ENCODE measurements at regions not wholly inside any gene's neighbourhood (a gene's known extent, or its start where the extent isn't known, plus 50 kb on each side); places are given as distances from the start of the nearest gene placed in this dataset.

DNA sequence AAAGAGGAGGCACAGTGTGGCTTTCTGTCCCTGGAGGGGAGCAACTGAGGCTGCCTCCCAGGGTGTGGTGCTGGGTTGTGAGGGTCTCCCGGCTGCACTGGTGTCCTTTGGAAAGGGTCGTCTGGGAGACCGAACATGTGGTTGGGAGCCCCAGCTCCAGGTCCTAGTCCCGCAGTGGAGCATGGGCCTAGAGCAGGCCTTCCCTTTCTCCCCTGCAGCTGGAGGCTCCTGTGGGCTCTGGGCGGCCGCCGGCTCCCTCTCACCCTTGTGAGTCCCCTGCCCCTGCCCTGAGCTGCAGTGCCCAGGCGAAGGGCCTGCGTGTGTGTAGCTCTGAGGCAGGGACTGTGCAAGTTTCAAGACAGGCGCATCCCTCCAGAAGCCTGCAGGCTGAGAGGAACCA, 1492.7 kb downstream of the BRD1 start:
- no peak for DNase-seq

DNA sequence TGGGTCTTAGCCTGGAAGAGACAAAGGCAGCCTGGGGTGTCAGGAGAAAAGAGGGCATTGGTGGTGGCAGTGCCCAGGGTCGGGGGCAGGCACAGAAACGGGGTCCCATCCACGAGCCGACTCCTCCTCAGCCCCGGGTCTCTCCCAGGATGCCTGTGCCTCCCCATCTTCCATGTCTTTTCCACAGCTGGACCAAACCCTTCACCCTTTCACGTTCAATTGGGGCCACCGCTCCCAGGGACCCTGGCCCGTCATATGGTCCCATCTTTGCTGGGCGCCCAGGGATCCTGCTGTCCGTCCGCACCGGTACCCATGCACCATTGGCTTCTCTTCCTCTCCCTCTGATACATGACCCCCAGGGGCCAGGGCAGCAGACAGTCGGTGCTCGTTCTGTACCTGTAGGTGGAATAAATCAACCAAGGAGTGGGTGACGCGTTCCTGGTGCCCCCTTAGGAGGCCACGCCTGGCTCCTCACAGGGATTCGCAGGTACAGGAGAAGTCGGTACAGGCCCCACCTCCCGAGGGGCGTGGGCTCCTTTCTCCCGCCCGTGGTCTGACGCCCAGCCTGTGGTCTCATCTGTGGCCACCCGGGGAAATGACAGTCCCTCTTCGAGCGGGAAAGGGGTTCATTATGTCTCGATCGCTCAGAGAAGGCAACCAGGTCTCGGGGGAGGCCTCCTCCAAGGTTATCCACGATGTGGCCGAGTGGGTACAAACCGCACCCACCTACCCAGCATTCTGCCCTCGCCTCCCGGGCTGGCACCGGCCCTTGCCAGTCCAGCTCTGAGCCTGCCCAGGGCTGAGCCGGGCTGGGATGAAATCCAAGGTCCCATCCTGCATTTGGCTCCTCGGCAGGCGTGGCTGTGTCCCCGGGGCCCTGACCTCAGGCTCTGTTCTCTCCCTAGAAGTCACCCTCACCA, 1493.6 kb downstream of the BRD1 start:
- DNase-seq = peak in 2 of 56 donors; percentile 5 to 16

DNA sequence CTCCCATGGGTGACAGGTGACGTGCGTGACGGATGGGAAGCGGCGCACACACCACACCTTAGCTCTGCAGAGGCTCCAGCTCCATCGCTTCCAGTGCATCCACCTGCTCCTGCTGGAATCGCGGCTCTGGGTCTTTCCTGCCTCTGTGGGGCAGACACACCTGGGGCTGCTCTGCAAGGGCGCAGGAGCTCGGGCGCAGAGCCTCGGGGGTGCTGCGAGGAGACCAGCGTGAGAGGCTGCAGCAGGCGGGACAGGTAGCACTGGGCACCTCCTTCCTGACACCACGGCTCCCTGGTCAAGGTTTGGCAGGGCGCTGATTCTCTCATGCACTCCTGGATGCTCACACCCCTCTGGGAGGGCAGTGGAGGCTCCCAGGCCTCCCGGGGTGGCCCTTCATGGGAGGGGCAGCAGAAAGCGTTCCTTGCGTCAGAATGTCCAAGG, 1494.3 kb downstream of the BRD1 start:
- no peak for DNase-seq

DNA sequence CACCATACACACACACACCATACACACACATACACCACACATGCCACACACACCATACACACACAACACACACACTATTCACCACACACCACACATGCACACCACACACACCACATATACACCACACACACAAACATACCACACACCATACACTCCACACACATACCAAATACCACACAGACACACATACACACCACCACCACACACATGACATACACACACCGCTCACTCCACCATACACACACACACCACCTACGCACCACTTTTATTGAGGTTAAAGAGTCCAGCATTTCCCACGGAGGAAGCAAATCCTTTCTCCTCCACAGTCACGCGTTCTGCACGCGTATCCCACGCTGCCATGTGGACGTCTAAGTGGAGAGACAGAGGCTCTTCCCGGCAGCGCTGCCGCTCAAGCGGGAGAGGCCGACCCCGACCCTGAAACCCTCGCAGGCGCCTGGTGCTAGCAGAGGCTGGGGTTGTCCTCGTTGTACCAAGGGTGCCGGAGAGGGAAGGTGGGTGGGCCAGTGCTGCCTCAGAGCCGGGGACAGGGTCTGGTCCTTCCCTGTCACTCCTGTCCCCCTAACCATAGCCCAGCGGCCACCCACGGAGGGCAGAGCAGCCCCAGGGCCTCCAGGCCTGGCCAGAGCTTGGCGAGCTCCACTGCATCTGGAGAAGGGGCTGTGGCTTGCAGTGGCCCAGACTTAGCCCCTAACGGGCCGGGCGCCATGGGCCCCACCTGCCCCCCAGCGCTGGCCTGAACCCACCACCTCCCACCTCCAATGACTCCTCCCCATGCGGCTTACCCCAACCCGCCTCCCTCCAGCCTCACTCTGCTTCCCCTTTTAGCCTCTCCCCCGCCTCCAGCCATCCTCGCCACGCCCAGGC, 1495.0 kb downstream of the BRD1 start:
- DNase-seq = no peak

- no peak for DNase-seq
Measured at GRCh38 chr22:48331691-48332220, 1495.9 kb downstream of the BRD1 start.

DNA sequence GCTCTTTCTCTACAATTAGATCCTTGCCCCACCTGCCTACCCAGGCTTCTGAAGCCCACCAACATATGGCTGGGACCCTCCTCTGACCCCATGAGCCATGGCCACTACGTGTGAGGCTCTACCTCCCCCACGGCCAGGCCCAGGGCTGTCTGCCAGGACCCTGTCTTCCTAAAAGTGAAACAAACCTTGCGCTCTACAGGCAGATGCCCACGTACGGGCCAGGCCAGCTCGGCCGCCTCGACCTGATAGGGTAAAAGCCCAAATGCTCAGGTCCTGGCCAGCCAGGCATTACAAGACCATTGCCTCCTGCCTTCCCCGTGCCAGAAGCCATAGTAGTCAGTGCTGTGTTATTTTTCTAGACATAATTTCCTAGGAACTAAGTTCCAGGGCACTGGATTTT, 1496.4 kb downstream of the BRD1 start:
- DNase-seq = no peak

DNA sequence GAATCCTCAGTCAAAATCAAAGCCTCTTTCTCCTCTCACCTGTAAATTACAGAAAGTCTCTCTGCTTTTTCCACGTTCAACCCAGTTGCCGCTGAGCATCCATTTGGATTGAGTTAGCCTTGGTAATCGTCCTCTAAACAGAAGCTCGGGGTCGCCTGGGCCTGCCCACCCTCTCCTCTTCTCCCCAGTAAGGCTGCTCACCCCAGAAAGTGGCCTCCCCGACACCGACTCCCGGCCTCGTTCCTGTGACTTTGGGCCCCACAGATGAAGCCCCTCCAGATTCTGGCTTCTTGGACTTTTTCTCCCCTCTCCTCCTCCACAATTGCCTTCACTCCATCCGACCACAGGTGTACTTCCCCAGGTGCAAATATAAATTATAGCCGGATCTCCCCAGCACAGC, 1500.0 kb downstream of the BRD1 start:
- no peak for DNase-seq

DNA sequence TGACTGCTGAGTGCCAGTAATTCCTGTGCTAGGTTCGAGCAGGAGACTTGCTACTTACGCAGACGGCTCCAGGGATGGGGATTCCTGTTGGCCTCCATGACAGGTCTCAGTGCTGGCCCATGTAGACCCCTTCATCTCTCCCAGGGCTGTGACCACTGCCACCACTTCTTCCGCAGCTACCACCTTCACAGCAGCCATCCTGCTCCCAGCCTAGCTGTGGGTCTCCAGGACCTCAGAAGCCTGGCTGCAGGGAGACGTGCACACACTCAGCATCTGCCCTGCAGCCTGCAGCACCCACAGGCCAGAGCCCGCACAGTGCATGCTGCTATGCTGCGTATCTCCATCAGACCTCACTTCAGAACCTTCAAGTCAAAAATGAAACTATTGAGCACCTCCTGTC, 1503.9 kb downstream of the BRD1 start:
- DNase-seq = no peak

DNA sequence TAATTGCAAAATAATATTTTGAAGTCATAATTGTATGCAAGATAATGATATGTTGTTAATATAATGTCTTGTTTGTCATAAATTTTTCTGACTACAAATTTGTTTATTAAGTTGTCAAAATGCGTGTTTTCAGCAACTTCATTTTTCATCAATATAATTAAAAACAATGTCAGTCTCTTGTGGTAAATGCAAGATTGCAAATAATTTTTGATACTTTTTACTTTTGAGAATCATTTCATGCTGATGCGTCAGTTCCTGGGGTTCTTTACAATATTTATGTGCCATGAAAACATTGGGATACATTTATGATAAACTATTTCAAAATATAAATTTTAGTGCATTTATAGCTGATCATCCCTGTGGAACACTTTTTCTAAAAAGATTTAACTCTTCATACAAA, 1504.8 kb downstream of the BRD1 start:
- no peak for DNase-seq

DNA sequence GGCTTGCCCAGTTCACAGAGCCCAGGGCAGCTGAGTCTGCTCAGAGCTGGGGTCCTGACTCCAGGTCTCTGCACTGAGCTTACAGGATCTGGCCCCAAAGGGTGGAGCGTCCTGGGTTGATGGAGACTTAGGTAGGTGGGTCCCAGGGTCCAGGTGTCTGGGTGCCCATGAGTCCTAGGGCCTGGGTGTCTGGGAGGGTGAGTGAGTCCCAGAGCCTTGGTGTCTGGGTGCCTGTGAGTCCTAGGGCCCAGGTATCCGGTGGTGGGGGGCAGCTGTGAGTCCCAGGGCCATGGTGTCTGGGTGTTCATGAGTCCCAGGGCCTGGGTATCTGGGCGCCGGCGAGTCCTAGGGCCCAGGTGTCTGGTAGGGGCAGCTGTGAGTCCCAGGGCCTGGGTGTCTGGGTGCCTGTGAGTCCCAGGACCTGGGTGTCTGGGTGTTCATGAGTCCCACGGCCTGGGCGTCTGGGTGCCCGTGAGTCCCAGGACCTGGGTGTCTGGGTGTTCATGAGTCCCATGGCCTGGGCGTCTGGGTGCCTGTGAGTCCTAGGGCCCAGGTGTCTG, 1505.6 kb downstream of the BRD1 start:
- no peak for DNase-seq

- DNase-seq = no peak
Measured at GRCh38 chr22:48320683-48321451, 1506.8 kb downstream of the BRD1 start.

DNA sequence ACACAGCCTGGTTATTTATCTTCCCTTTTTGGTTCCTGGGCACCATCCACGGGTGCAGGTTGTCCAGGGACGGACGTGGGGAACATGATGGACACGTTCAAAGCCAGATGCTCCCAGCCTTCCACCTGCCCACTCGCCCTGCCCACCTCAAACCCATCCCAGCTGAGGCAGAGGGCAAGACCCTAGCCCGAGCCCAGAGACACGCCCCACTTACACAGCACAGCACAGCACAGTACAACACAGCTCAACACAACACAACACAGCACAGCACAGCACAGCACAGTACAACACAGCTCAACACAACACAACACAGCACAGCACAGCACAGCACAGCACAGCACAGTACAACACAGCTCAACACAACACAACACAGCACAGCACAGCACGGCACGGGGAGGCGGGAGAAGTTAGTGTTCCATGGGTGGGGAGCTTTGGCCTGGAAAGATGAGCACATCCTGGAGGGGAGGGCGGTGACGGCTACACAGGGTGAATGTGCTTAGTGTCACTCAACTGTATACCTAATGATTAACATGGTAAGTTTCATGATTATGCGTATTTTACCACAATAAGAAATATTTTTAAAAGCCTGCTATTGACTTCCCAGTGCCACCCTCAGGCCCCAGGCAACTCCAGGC, 1507.5 kb downstream of the BRD1 start:
- DNase-seq = no peak

DNA sequence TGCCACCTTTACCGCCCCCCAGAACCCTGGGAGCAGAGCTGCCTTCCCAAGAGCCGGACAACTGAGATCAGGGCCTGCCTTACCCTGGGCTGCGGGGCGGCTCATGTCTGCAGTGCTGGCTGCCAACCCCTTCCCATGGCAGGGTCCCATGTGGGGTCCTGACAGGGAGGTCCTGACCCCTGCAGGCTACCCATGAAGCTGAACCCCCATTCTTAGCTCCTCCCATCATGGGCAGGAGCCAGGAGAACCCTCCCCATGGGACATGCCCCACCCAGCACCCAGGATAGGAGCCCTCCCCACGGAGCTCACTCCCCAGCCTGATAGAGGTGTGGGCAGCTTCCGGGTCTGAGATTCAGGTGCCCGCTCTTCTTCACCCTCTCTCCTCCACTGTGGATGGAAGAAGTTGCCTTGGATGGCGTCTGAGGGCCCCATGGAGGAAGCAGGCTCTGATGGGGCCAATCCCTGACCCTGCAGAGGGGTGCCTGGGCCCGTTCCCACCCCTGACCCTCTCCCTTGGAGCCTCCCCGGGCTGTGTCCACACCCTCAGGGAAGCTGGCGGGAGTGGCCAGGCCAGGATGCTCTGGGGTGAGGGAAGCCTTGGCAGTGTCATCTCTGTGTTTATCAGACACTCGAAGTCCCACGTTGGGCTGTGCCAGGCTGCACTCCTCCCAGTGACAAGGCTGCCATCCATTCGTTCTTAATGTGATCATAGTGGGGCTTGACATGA, 1508.2 kb downstream of the BRD1 start:
- no peak for DNase-seq

DNA sequence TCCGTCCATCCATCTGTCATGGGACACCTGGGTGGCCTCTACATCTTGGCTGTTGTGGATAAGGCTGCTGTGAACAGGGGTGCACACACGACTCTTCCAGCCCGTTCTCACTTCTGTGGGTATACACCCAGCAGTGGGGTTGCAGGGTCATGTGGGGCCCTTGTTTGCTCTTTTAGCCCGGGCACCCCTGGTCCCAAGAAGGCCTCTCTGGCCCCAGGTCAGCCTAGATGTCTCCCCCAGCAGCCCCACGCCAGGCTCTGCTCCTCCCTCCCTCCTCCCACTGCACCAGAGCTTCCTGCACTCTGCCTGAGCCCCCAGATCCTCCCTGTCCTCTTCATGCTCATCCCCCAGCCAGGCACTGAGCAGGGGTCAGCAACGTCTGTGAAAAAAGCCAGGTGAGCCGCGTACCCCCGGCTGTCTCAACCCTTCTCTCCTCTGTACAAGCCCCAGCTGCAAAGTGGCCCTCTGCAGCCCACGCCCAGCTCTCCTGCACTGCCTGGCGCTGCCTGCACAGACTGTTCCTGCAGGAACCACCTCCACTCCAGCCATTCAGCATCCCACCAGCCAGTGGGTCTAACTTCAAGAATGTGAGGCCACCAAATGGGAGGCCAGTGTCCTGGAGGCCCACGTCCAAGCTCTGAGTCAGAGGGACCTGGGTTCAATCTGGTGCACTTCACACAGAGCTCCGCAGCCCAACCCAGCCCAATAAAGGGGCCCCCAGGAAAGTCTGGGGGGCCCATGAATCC, 1508.9 kb downstream of the BRD1 start:
- no peak for DNase-seq

DNA sequence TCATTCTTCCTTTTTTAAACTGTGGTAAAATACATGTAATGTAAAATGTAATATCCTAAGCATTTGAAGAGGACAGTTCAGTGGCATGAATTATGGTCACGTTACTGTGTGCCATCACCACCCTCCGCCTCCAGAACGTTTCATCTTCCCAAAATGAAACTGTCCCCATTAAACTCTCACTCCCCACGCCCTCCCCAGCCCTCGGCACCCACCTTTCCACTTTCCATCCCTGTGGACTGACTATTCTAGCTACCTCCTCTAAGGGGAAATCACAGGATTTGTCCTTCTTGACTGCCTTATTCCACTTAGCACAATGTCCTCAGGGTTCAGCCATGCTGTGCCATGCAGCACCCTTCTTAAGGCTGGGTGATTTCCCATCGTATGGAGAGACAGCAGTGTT, 1509.5 kb downstream of the BRD1 start:
- DNase-seq = no peak

DNA sequence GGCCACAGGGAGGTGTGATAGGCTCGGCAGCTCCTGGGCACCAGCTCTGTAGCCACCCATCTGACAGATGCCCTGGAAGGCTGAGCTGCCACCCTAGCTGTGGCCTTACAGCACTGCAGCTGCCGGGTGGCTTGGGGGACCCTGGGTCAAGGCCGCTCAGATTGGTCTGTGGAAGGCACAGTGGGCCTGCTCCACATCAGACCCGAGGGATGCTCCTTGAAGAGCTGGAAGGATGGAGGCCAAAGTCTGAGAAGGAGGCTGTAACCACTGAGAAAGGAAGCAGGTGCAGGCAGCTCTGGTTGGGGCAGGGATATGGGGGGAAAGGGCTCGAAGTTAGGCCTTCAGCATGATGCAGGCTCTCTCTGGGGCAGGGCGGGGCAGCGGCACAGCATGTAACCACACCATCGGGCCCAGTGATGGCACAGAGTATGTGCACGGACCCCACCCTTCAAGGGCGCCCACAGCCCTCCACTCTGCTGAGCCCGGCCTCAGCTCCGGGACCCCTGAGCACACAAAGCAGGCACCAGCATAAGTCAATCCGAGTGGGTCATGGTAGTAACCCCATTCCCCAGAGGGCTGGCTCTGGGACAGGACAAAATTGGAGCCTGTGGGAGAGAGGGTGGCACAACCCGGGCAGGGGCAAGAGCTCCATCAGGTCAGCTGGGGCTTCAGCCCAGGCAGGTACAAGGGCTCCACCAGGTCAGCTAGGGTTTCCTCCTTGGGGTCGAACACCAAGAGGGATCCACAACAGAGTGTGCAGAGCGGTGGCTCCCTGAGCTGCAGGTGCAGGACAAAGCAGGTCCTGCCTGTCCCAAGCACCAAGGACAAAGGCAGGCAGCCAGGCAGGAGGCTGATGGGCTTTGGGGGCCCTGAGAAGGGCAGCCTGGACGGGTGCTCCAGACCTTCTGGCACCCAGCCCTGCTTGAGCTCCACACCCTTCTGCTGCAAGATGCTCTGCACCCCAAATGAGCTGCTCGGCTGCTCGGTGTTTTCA, 1511.1 kb downstream of the BRD1 start:
- no peak for DNase-seq

- DNase-seq = peak in 2 of 56 donors; percentile 11 to 20
Measured at GRCh38 chr22:48315439-48316256, 1512.0 kb downstream of the BRD1 start.

All from amygdala (tissue), 56 donors.